OCI-LY7 (cell line): ENCODE measurements at regions not wholly inside any gene's neighbourhood (a gene's known extent, or its start where the extent isn't known, plus 50 kb on each side); places are given as distances from the start of the nearest gene placed in this dataset.

Experiments
- EZH2phosphoT487 ChIP-seq: fragments of 200-600 bp; sonication (generic); IDR thresholded peaks from 2 replicates; pipeline ENCODE4 v1.6.1; 2018; ENCODE audit warnings: low read depth, borderline replicate concordance, mild to moderate bottlenecking, mixed run types, antibody characterized with exemption, low read length, moderate library complexity, mixed read lengths
- TF ChIP-seq, protein P1 (sequence below): fragments of 200-600 bp; sonication (generic); conservative IDR thresholded peaks from 2 replicates; pipeline ENCODE4 v1.5.1; 2014; ENCODE audit warnings: mild to moderate bottlenecking, antibody characterized with exemption, low read length, moderate library complexity, mixed read lengths

DNA sequence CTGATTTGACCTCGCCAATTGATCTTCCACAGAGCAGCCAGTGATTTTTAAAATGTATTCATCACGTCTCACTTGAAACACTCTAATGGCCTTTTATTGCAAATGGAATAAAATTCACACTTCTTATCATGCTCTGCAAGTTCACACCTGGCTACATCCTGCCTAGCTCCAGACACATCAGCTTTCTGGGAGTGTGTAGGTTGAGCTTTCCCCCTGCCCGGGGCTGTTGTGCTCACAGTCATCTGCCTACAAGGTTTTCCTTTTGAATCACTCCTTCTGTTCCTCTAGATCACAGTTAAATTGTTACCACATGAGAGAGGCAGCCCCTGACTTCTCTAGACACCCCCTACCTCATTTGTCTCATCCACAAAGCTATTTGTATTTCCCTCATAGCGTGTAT lies 674.5 kb downstream of the PRELID2 start:
- TF ChIP-seq, protein P1, sequence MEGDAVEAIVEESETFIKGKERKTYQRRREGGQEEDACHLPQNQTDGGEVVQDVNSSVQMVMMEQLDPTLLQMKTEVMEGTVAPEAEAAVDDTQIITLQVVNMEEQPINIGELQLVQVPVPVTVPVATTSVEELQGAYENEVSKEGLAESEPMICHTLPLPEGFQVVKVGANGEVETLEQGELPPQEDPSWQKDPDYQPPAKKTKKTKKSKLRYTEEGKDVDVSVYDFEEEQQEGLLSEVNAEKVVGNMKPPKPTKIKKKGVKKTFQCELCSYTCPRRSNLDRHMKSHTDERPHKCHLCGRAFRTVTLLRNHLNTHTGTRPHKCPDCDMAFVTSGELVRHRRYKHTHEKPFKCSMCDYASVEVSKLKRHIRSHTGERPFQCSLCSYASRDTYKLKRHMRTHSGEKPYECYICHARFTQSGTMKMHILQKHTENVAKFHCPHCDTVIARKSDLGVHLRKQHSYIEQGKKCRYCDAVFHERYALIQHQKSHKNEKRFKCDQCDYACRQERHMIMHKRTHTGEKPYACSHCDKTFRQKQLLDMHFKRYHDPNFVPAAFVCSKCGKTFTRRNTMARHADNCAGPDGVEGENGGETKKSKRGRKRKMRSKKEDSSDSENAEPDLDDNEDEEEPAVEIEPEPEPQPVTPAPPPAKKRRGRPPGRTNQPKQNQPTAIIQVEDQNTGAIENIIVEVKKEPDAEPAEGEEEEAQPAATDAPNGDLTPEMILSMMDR = no peak
- no peak for TF ChIP-seq EZH2phosphoT487
